EH (cell line): ENCODE measurements at regions not wholly inside any gene's neighbourhood (a gene's known extent, or its start where the extent isn't known, plus 50 kb on each side); places are given as distances from the start of the nearest gene placed in this dataset.

Source experiments
- DNase-seq: peaks from one replicate; pipeline ENCODE4 v3.0.0-alpha.2; 2015; ENCODE audit warnings: low read depth

- no peak for DNase-seq
These were observed 96.5 kb upstream of the CRHR1 start for GRCh38 chr17:45687594-45687993.

GRCh38 chr17:45688353-45688752 is 95.8 kb upstream of the CRHR1 start:
- DNase-seq: no peak

GRCh38 chr17:45688820-45689219 is 95.3 kb upstream of the CRHR1 start:
- DNase-seq: no peak

GRCh38 chr17:45689451-45689850 is 94.7 kb upstream of the CRHR1 start:
- no peak for DNase-seq

GRCh38 chr17:45690625-45691275 is 93.4 kb upstream of the CRHR1 start:
- DNase-seq: no peak

GRCh38 chr17:45692661-45693060 is 91.5 kb upstream of the CRHR1 start:
- DNase-seq: no peak

- no peak for DNase-seq
These were observed 90.3 kb upstream of the CRHR1 start for GRCh38 chr17:45693792-45694191.

- DNase-seq: no peak
These were observed 87.7 kb upstream of the CRHR1 start for GRCh38 chr17:45696442-45696841.

- no peak for DNase-seq
These were observed 87.0 kb upstream of the CRHR1 start for GRCh38 chr17:45697076-45697475.

GRCh38 chr17:45700171-45701090 is 83.7 kb upstream of the CRHR1 start:
- DNase-seq: no peak

GRCh38 chr17:45702666-45703266 is 81.4 kb upstream of the CRHR1 start:
- peak; percentile 41 for DNase-seq

- DNase-seq: no peak
These were observed 80.8 kb upstream of the CRHR1 start for GRCh38 chr17:45703348-45703747.

- no peak for DNase-seq
These were observed 80.3 kb upstream of the CRHR1 start for GRCh38 chr17:45703806-45704205.

- no peak for DNase-seq
These were observed 79.9 kb upstream of the CRHR1 start for GRCh38 chr17:45704251-45704650.

- DNase-seq: peak; percentile 29
These were observed 78.8 kb upstream of the CRHR1 start for GRCh38 chr17:45705123-45706009.

- no peak for DNase-seq
These were observed 78.1 kb upstream of the CRHR1 start for GRCh38 chr17:45706033-45706432.

- no peak for DNase-seq
These were observed 75.3 kb upstream of the CRHR1 start for GRCh38 chr17:45708707-45709290.

- DNase-seq: no peak
These were observed 74.3 kb upstream of the CRHR1 start for GRCh38 chr17:45709728-45710288.

GRCh38 chr17:45715787-45716186 is 68.3 kb upstream of the CRHR1 start:
- no peak for DNase-seq

GRCh38 chr17:45718791-45719190 is 65.3 kb upstream of the CRHR1 start:
- peak; percentile 39 for DNase-seq
